Astrocyte (in vitro differentiated cells and primary cell): ENCODE measurements at regions not wholly inside any gene's neighbourhood (a gene's known extent, or its start where the extent isn't known, plus 50 kb on each side); places are given as distances from the start of the nearest gene placed in this dataset.

ENCODE experiments used
- DNase-seq: peaks from one replicate; pipeline ENCODE4 v3.0.0-alpha.2; 2010; ENCODE audit warnings: low read depth
- FAIRE-seq: peaks from 2 replicates; lab custom pipeline; 2011; peaks lifted over from hg19 to GRCh38; lab: Jason Lieb, UNC
- H2AFZ ChIP-seq: 2 replicates; pipeline ENCODE4 v1.6.0; 2012; ENCODE audit warnings: low read depth, low read length, inconsistent platforms
- H3K27ac ChIP-seq: 2 replicates; pipeline ENCODE4 v1.5.1; 2011; ENCODE audit warnings: low read depth, low read length, inconsistent platforms
- H3K27me3 ChIP-seq: 2 replicates; pipeline ENCODE4 v1.6.0; 2011; ENCODE audit warnings: low read length, inconsistent platforms; ENCODE audit not compliant: insufficient read depth
- H3K36me3 ChIP-seq: 2 replicates; pipeline ENCODE4 v1.5.1; 2011; ENCODE audit warnings: low read length, inconsistent platforms; ENCODE audit not compliant: insufficient read depth
- H3K4me1 ChIP-seq: 2 replicates; pipeline ENCODE4 v1.5.1; 2011; ENCODE audit warnings: low read length, inconsistent platforms; ENCODE audit not compliant: insufficient read depth
- H3K4me2 ChIP-seq: 2 replicates; pipeline ENCODE4 v1.6.0; 2012; ENCODE audit warnings: low read length, inconsistent platforms
- H3K4me3 ChIP-seq: 2 replicates; pipeline ENCODE4 v1.5.1; 2011; ENCODE audit warnings: low read depth, mild to moderate bottlenecking, low read length, inconsistent platforms; ENCODE audit not compliant: insufficient read depth
- H3K79me2 ChIP-seq: 2 replicates; pipeline ENCODE4 v1.6.0; 2012; ENCODE audit warnings: mild to moderate bottlenecking, low read length, inconsistent platforms; ENCODE audit not compliant: insufficient read depth
- H3K9ac ChIP-seq: 2 replicates; pipeline ENCODE4 v1.6.0; 2012; ENCODE audit warnings: mild to moderate bottlenecking, low read length, inconsistent platforms
- H3K9me3 ChIP-seq: 2 replicates; pipeline ENCODE4 v1.5.1; 2012; ENCODE audit warnings: low read depth, mild to moderate bottlenecking, low read length, inconsistent platforms; ENCODE audit not compliant: insufficient read depth
- H4K20me1 ChIP-seq: 2 replicates; pipeline ENCODE4 v1.6.0; 2012; ENCODE audit warnings: low read length, inconsistent platforms; ENCODE audit not compliant: insufficient read depth
- H3K27ac Mint-ChIP-seq: one replicate; pipeline ENCODE4 v1.8.0; 2021; ENCODE audit warnings: mild to moderate bottlenecking, mixed read lengths; ENCODE audit not compliant: unreplicated experiment
- H3K27me3 Mint-ChIP-seq: one replicate; pipeline ENCODE4 v1.8.0; 2021; ENCODE audit warnings: low read depth, mixed read lengths; ENCODE audit not compliant: unreplicated experiment
- H3K36me3 Mint-ChIP-seq: one replicate; pipeline ENCODE4 v1.8.0; 2021; ENCODE audit warnings: low read depth, mixed read lengths; ENCODE audit not compliant: unreplicated experiment
- H3K4me1 Mint-ChIP-seq: one replicate; pipeline ENCODE4 v1.8.0; 2021; ENCODE audit warnings: low read depth, mixed read lengths; ENCODE audit not compliant: unreplicated experiment
- H3K4me3 Mint-ChIP-seq: one replicate; pipeline ENCODE4 v1.8.0; 2021; ENCODE audit warnings: mild to moderate bottlenecking, moderate library complexity, mixed read lengths; ENCODE audit not compliant: unreplicated experiment
- H3K9me3 Mint-ChIP-seq: one replicate; pipeline ENCODE4 v1.8.0; 2021; ENCODE audit warnings: mild to moderate bottlenecking, mixed read lengths; ENCODE audit not compliant: unreplicated experiment
- EZH2 ChIP-seq: IDR thresholded peaks from 2 replicates; pipeline ENCODE4 v1.6.1; 2012; ENCODE audit warnings: mild to moderate bottlenecking, low read length, inconsistent platforms; ENCODE audit not compliant: insufficient read depth
- TF ChIP-seq, protein P1 (sequence below): IDR thresholded peaks from 2 replicates; pipeline ENCODE4 v1.5.1; 2011; ENCODE audit warnings: low read depth, mild to moderate bottlenecking, inconsistent platforms, low read length, moderate library complexity; ENCODE audit not compliant: insufficient read depth

DNA sequence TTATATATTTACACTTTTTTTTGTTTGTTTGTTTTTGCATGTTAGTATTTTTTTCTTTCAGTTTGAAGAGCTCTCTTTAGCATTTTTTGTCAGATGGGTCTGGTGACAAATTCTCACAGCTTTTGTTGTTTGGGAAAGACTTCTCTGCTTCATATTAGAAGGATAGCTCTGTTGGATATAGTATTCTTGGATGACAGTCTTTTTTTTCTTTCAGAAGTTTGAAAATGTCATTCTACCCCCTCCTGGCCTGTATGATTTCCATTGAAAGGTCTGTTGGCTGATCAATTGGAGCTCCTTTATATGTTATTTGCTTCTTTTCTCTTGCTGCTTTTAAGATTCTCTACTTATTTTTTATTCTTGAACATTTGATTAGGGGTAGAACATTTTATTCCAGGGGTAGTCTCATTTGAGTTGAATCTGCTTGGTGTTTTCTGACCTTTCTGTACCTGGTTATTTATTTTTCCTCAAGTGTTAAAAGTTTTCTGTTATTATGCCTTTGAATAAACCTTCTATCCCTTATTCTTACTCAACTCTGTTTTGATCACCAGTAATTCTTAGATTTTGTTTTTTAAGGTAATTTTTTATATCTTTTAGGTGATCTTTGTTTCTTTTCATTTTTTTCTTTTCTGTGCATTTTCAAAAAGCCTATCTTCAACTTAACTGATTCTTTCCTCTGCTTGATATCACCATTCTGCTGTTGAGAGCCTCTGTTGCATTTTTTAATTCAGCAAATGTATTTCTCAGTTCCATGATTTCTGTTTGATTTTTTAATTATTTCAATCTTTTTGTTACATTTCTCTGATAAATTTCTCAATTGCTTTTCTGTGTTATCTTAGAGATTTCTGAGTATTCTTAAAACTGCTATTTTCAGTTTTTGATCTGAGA lies 176.8 kb upstream of the ECI2 start:
- no peaks in the 10 kb centered on the region for H4K20me1 ChIP-seq
- peaks cover 13% of the 10 kb centered on the region for H3K4me1 ChIP-seq
- no peak overlapping the region for H3K4me2 ChIP-seq
- Mint-ChIP-seq H3K4me3 (no peak overlapping the region), H3K4me1 (peaks cover 15% of the 10 kb centered on the region), H3K27me3 (no peaks in the 10 kb centered on the region), H3K36me3 (no peaks in the 10 kb centered on the region), H3K27ac (no peak overlapping the region), H3K9me3 (peaks cover 14% of the 10 kb centered on the region)
- H3K79me2 ChIP-seq, result no peaks in the 10 kb centered on the region
- FAIRE-seq, result no peak
- no peak for DNase-seq
- H2AFZ ChIP-seq, result no peak overlapping the region
- no peaks in the 10 kb centered on the region for H3K36me3 ChIP-seq
- H3K27me3 ChIP-seq, result no peaks in the 10 kb centered on the region
- no peak overlapping the region for H3K27ac ChIP-seq
- H3K4me3 ChIP-seq, result no peak overlapping the region
- no peak for TF ChIP-seq EZH2
- TF ChIP-seq, protein P1, sequence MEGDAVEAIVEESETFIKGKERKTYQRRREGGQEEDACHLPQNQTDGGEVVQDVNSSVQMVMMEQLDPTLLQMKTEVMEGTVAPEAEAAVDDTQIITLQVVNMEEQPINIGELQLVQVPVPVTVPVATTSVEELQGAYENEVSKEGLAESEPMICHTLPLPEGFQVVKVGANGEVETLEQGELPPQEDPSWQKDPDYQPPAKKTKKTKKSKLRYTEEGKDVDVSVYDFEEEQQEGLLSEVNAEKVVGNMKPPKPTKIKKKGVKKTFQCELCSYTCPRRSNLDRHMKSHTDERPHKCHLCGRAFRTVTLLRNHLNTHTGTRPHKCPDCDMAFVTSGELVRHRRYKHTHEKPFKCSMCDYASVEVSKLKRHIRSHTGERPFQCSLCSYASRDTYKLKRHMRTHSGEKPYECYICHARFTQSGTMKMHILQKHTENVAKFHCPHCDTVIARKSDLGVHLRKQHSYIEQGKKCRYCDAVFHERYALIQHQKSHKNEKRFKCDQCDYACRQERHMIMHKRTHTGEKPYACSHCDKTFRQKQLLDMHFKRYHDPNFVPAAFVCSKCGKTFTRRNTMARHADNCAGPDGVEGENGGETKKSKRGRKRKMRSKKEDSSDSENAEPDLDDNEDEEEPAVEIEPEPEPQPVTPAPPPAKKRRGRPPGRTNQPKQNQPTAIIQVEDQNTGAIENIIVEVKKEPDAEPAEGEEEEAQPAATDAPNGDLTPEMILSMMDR, result no peak
- no peak overlapping the region for H3K9ac ChIP-seq
- no peaks in the 10 kb centered on the region for H3K9me3 ChIP-seq

DNA sequence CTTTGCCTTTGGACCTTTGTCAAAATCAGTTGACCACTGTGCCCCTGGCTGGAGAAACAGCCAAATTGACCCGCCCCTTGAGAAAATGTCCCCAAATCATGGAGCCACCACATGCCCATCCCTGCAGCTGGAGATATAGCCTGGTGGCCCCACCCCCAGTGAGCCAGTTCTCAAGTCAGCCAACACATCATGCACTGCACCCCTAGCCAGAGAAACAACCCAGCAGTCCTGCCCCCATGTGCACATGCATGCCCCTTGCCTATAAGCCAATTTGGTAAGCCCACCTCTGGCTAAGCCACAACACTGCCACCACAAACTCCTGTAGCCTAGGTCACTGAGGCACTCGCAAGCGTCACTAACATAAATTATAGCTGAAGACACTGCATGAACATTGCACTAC lies 174.2 kb upstream of the ECI2 start:
- TF ChIP-seq, protein P1, result no peak
- TF ChIP-seq EZH2, result no peak
- Mint-ChIP-seq H3K9me3 (peaks cover 14% of the 10 kb centered on the region), H3K27ac (no peak overlapping the region), H3K27me3 (peaks cover 3% of the 10 kb centered on the region), H3K36me3 (no peaks in the 10 kb centered on the region), H3K4me1 (peaks cover 7% of the 10 kb centered on the region), H3K4me3 (no peak overlapping the region)
- H3K36me3 ChIP-seq, result no peaks in the 10 kb centered on the region
- H3K4me2 ChIP-seq, result no peak overlapping the region
- DNase-seq, result no peak
- no peak overlapping the region for H3K4me3 ChIP-seq
- peaks cover 6% of the 10 kb centered on the region for H3K4me1 ChIP-seq
- no peaks in the 10 kb centered on the region for H3K27me3 ChIP-seq
- FAIRE-seq, result no peak
- H3K9ac ChIP-seq, result no peak overlapping the region
- no peaks in the 10 kb centered on the region for H4K20me1 ChIP-seq
- H2AFZ ChIP-seq, result no peak overlapping the region
- no peaks in the 10 kb centered on the region for H3K9me3 ChIP-seq
- H3K79me2 ChIP-seq, result no peaks in the 10 kb centered on the region
- H3K27ac ChIP-seq, result no peak overlapping the region

DNA sequence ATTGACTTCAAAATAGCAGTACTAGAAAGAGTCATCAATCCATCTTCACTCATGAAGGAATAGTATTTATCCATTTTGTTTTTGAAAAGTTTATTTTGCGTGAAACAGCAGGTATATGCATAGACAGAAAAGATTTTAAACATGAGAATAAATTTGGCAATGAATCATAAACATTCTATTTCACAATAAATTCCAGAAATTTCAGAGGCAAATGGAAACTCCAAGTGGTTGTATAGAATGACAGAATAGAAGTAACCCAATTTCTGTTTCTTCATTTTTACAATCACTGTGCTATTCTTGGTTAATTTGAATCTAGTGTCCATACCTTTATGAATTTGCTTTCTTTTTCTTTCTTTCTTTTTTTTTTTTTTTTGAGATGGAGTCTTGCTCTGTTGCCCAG lies 173.0 kb upstream of the ECI2 start:
- H3K4me1 ChIP-seq, result peaks cover 5% of the 10 kb centered on the region
- H3K4me3 Mint-ChIP-seq, result no peak overlapping the region
- no peaks in the 10 kb centered on the region for H3K27me3 ChIP-seq
- TF ChIP-seq, protein P1, result no peak
- no peak for TF ChIP-seq EZH2
- DNase-seq, result no peak
- peaks cover 5% of the 10 kb centered on the region for H3K4me1 Mint-ChIP-seq
- H3K9me3 Mint-ChIP-seq, result peaks cover 14% of the 10 kb centered on the region
- no peak overlapping the region for H3K4me2 ChIP-seq
- H3K27ac Mint-ChIP-seq, result no peak overlapping the region
- no peaks in the 10 kb centered on the region for H3K36me3 ChIP-seq
- H3K79me2 ChIP-seq, result no peaks in the 10 kb centered on the region
- peak; percentile 59 for FAIRE-seq
- no peak overlapping the region for H3K9ac ChIP-seq
- H3K36me3 Mint-ChIP-seq, result no peaks in the 10 kb centered on the region
- H2AFZ ChIP-seq, result no peak overlapping the region
- H4K20me1 ChIP-seq, result no peaks in the 10 kb centered on the region
- H3K9me3 ChIP-seq, result no peaks in the 10 kb centered on the region
- no peak overlapping the region for H3K27ac ChIP-seq
- H3K27me3 Mint-ChIP-seq, result peaks cover 3% of the 10 kb centered on the region
- H3K4me3 ChIP-seq, result no peak overlapping the region
